WTC11 (cell line): ENCODE measurements at regions not wholly inside any gene's neighbourhood (a gene's known extent, or its start where the extent isn't known, plus 50 kb on each side); places are given as distances from the start of the nearest gene placed in this dataset.

ENCODE experiments used
- ATAC-seq: fragments of 200-7000 bp; cut with Tn5 transposase; 2 replicates; pipeline ENCODE4 v1.10.0; 2021; ENCODE audit warnings: mild to moderate bottlenecking, moderate library complexity
- CTCF ChIA-PET: fragments of 300-600 bp; sonication (Branson Sonifier 250); formaldehyde crosslinking; loops from one replicate; lab custom pipeline; 2021; ENCODE audit warnings: antibody characterized with exemption; lab: Charles Lee
- POLR2A ChIA-PET: fragments of 350-600 bp; sonication (Branson Sonifier 250); formaldehyde crosslinking; loops from one replicate; lab custom pipeline; 2021; ENCODE audit warnings: antibody characterized with exemption; lab: Charles Lee
- DNase-seq: peaks from one replicate; pipeline ENCODE4 v3.0.0; 2021; ENCODE audit warnings: low spot score
- H3K27ac Mint-ChIP-seq: 2 replicates; pipeline ENCODE4 v1.8.0; 2021; ENCODE audit warnings: mixed read lengths
- H3K27me3 Mint-ChIP-seq: 2 replicates; pipeline ENCODE4 v1.8.0; 2021; ENCODE audit warnings: low read depth, mild to moderate bottlenecking, moderate library complexity, mixed read lengths
- H3K36me3 Mint-ChIP-seq: 2 replicates; pipeline ENCODE4 v1.8.0; 2021; ENCODE audit warnings: mixed read lengths
- H3K4me1 Mint-ChIP-seq: 2 replicates; pipeline ENCODE4 v1.8.0; 2022; ENCODE audit warnings: mixed read lengths
- H3K4me3 Mint-ChIP-seq: 2 replicates; pipeline ENCODE4 v1.8.0; 2021; ENCODE audit warnings: mild to moderate bottlenecking, moderate library complexity, mixed read lengths
- H3K9me3 Mint-ChIP-seq: 2 replicates; pipeline ENCODE4 v1.8.0; 2021; ENCODE audit warnings: mixed read lengths
- ATF1 ChIP-seq: sonication (generic); formaldehyde crosslinking; IDR thresholded peaks from 2 replicates; pipeline ENCODE4 v1.8.1; 2023; ENCODE audit warnings: mild to moderate bottlenecking, moderate library complexity, missing genetic modification reagents
- CREB1 ChIP-seq: sonication (generic); formaldehyde crosslinking; IDR thresholded peaks from 2 replicates; pipeline ENCODE4 v1.8.0; 2023; ENCODE audit warnings: mild to moderate bottlenecking, missing genetic modification reagents
- CREM ChIP-seq: sonication (generic); formaldehyde crosslinking; IDR thresholded peaks from 2 replicates; pipeline ENCODE4 v1.8.1; 2022; ENCODE audit warnings: mild to moderate bottlenecking, missing genetic modification reagents, moderate library complexity
- FOXJ3 ChIP-seq: sonication (generic); formaldehyde crosslinking; IDR thresholded peaks from 2 replicates; pipeline ENCODE4 v1.9.0; 2021; ENCODE audit warnings: missing genetic modification reagents, mild to moderate bottlenecking, borderline replicate concordance
- FOXP1 ChIP-seq: sonication (generic); formaldehyde crosslinking; IDR thresholded peaks from 2 replicates; pipeline ENCODE4 v1.8.0; 2022; ENCODE audit warnings: missing genetic modification reagents, mild to moderate bottlenecking, moderate library complexity, borderline replicate concordance
- HMGA2 ChIP-seq: fragments of 250-450 bp; sonication (Bioruptor Pico); IDR thresholded peaks from 2 replicates; pipeline ENCODE4 v1.4.0; 2021; ENCODE audit warnings: mild to moderate bottlenecking, moderate library complexity
- MXD4 ChIP-seq: fragments of 250-450 bp; sonication (Bioruptor Pico); IDR thresholded peaks from 2 replicates; pipeline ENCODE4 v1.8.0; 2021; ENCODE audit warnings: mild to moderate bottlenecking, moderate library complexity, borderline replicate concordance
- NFYB ChIP-seq: sonication (generic); formaldehyde crosslinking; conservative IDR thresholded peaks from 2 replicates; pipeline ENCODE4 v1.8.0; 2022; ENCODE audit warnings: low read depth, missing genetic modification reagents
- SP1 ChIP-seq: sonication (generic); formaldehyde crosslinking; conservative IDR thresholded peaks from 2 replicates; pipeline ENCODE4 v1.8.1; 2022; ENCODE audit warnings: missing genetic modification reagents
- TEAD4 ChIP-seq: sonication (generic); formaldehyde crosslinking; IDR thresholded peaks from 2 replicates; pipeline ENCODE4 v1.8.0; 2022; ENCODE audit warnings: mild to moderate bottlenecking, missing genetic modification reagents
- ZBTB21 ChIP-seq: sonication (generic); formaldehyde crosslinking; IDR thresholded peaks from 2 replicates; pipeline ENCODE4 v1.8.1; 2023; ENCODE audit warnings: mild to moderate bottlenecking, missing genetic modification reagents, borderline replicate concordance
- ZNF232 ChIP-seq: sonication (generic); formaldehyde crosslinking; IDR thresholded peaks from 2 replicates; pipeline ENCODE4 v1.8.0; 2022; ENCODE audit warnings: mild to moderate bottlenecking, missing genetic modification reagents
- ZNF396 ChIP-seq: fragments of 250-450 bp; sonication (Bioruptor Pico); IDR thresholded peaks from 2 replicates; pipeline ENCODE4 v1.8.0; 2021; ENCODE audit warnings: mild to moderate bottlenecking, moderate library complexity, borderline replicate concordance
- ZNF416 ChIP-seq: fragments of 250-450 bp; sonication (Bioruptor Pico); IDR thresholded peaks from 2 replicates; pipeline ENCODE4 v1.9.0; 2021; ENCODE audit warnings: mild to moderate bottlenecking, inconsistent platforms
- TF ChIP-seq, protein P1 (sequence below): sonication (generic); formaldehyde crosslinking; IDR thresholded peaks from 2 replicates; pipeline ENCODE4 v1.8.1; 2022; ENCODE audit warnings: mild to moderate bottlenecking, moderate library complexity, missing genetic modification reagents
- TF ChIP-seq, protein P2 (sequence below): sonication (generic); formaldehyde crosslinking; IDR thresholded peaks from 2 replicates; pipeline ENCODE4 v1.8.0; 2022; ENCODE audit warnings: mild to moderate bottlenecking, missing genetic modification reagents
- TF ChIP-seq, protein P3 (sequence below): sonication (generic); formaldehyde crosslinking; IDR thresholded peaks from 2 replicates; pipeline ENCODE4 v1.8.1; 2022; ENCODE audit warnings: missing genetic modification reagents, borderline replicate concordance
- TF ChIP-seq, protein P4 (sequence below): fragments of 250-450 bp; sonication (Bioruptor Pico); IDR thresholded peaks from 2 replicates; pipeline ENCODE4 v1.9.0; 2021; ENCODE audit warnings: mild to moderate bottlenecking
- TF ChIP-seq, protein P5 (sequence below): fragments of 250-450 bp; sonication (Bioruptor Pico); IDR thresholded peaks from 2 replicates; pipeline ENCODE4 v1.8.0; 2021; ENCODE audit warnings: mild to moderate bottlenecking
- TF ChIP-seq, protein P6 (sequence below): sonication (generic); formaldehyde crosslinking; IDR thresholded peaks from 2 replicates; pipeline ENCODE4 v1.8.0; 2022; ENCODE audit warnings: mild to moderate bottlenecking, missing genetic modification reagents
- TF ChIP-seq, protein P7 (sequence below): sonication (generic); formaldehyde crosslinking; IDR thresholded peaks from 2 replicates; pipeline ENCODE4 v1.8.1; 2023; ENCODE audit warnings: mild to moderate bottlenecking, missing genetic modification reagents, borderline replicate concordance
- TF ChIP-seq, protein P8 (sequence below): sonication (generic); formaldehyde crosslinking; IDR thresholded peaks from 2 replicates; pipeline ENCODE4 v1.8.0; 2023; ENCODE audit warnings: missing genetic modification reagents

DNA sequence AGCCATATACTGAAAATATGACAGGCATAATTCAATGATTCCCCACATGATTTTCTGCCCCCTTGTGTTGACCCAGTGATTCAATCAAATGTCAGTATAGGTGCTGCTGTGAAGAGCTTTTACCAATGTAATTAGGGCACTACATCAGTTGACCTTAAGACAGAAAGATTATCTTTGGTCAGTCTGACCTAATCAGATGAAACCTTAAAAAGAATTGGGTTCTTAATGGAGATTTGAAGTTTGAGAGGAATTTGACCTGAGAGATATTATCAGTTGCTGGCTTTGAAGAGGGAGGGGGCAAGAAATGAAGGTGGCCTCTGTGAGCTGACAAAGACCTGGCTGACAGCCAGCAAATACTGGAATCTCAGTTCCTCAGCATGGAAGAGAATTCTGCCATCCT is 358.7 kb upstream of the CA10 start (continued):
- TF ChIP-seq, protein P1, sequence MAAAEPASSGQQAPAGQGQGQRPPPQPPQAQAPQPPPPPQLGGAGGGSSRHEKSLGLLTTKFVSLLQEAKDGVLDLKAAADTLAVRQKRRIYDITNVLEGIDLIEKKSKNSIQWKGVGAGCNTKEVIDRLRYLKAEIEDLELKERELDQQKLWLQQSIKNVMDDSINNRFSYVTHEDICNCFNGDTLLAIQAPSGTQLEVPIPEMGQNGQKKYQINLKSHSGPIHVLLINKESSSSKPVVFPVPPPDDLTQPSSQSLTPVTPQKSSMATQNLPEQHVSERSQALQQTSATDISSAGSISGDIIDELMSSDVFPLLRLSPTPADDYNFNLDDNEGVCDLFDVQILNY (CRISPR knock-in tag): no peak
- no peak for TF ChIP-seq ATF1 (CRISPR knock-in tag)

DNA sequence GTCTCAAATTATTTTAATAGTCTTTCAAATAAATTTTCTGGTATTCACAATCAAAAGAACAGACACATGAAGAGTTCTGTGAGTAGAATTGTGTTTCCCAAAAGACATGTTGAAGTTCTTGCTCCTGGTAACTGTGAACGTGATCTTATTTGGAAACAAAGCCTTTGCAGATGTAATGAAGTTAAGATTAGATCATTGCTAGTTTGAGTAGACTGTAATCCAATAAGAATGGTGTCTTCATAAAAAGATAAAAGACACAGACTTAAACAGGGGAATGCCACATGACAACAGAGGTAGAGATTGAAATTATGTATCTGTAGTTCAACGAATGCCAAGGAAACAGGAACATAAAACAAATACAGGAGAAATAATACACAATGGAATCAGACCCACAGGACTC is 357.4 kb upstream of the CA10 start:
- DNase-seq: no peak
- ChIA-PET POLR2A (no interaction called here), CTCF (no interaction called here)
- H3K4me1 Mint-ChIP-seq: no peaks in the 10 kb centered on the region
- H3K9me3 Mint-ChIP-seq: peaks cover 67% of the 10 kb centered on the region
- H3K27ac Mint-ChIP-seq: no peak overlapping the region
- H3K4me3 Mint-ChIP-seq: no peak overlapping the region
- TF ChIP-seq FOXP1 (CRISPR knock-in tag) (no peak), ZNF232 (CRISPR knock-in tag) (no peak), HMGA2 (no peak), TEAD4 (no peak), FOXJ3 (no peak), ZNF396 (no peak), SP1 (no peak), CREM (no peak), CREB1 (no peak), ZNF416 (CRISPR knock-in tag) (no peak), ZBTB21 (CRISPR knock-in tag) (no peak)
- TF ChIP-seq, protein P2, sequence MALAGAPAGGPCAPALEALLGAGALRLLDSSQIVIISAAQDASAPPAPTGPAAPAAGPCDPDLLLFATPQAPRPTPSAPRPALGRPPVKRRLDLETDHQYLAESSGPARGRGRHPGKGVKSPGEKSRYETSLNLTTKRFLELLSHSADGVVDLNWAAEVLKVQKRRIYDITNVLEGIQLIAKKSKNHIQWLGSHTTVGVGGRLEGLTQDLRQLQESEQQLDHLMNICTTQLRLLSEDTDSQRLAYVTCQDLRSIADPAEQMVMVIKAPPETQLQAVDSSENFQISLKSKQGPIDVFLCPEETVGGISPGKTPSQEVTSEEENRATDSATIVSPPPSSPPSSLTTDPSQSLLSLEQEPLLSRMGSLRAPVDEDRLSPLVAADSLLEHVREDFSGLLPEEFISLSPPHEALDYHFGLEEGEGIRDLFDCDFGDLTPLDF: no peak
- TF ChIP-seq, protein P3, sequence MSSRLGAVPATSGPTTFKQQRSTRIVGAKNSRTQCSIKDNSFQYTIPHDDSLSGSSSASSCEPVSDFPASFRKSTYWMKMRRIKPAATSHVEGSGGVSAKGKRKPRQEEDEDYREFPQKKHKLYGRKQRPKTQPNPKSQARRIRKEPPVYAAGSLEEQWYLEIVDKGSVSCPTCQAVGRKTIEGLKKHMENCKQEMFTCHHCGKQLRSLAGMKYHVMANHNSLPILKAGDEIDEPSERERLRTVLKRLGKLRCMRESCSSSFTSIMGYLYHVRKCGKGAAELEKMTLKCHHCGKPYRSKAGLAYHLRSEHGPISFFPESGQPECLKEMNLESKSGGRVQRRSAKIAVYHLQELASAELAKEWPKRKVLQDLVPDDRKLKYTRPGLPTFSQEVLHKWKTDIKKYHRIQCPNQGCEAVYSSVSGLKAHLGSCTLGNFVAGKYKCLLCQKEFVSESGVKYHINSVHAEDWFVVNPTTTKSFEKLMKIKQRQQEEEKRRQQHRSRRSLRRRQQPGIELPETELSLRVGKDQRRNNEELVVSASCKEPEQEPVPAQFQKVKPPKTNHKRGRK (CRISPR knock-in tag): no peak
- TF ChIP-seq, protein P4, sequence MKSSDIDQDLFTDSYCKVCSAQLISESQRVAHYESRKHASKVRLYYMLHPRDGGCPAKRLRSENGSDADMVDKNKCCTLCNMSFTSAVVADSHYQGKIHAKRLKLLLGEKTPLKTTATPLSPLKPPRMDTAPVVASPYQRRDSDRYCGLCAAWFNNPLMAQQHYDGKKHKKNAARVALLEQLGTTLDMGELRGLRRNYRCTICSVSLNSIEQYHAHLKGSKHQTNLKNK (CRISPR knock-in tag): no peak
- TF ChIP-seq, protein P5, sequence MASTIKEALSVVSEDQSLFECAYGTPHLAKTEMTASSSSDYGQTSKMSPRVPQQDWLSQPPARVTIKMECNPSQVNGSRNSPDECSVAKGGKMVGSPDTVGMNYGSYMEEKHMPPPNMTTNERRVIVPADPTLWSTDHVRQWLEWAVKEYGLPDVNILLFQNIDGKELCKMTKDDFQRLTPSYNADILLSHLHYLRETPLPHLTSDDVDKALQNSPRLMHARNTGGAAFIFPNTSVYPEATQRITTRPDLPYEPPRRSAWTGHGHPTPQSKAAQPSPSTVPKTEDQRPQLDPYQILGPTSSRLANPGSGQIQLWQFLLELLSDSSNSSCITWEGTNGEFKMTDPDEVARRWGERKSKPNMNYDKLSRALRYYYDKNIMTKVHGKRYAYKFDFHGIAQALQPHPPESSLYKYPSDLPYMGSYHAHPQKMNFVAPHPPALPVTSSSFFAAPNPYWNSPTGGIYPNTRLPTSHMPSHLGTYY (CRISPR knock-in tag): no peak
- H3K36me3 Mint-ChIP-seq: peaks cover 42% of the 10 kb centered on the region
- no peak for ATAC-seq
- no peaks in the 10 kb centered on the region; the same call in 1 of the 2 replicates for H3K27me3 Mint-ChIP-seq

DNA sequence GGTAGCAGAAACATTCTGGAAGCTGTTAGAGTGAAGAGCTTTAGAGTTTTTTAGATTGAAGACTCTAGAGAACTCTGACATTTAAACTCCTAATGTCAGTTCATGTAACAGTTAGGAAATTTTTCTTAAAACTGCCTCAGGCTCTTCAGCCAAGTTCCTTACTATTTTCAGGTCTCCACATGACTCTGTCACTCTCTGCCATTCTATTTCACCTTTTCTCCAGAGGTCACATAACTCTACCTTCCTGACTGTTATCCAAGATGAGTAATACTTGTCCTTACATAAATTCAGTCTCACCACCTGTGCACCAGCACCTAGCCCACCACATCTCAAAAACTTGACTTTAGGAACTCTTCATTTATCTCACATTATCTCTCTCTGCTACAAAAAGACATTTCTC is 347.1 kb upstream of the CA10 start:
- Mint-ChIP-seq H3K9me3 (peaks cover 69% of the 10 kb centered on the region), H3K27me3 (peaks cover 3% of the 10 kb centered on the region; the same call in 1 of the 2 replicates), H3K36me3 (peaks cover 49% of the 10 kb centered on the region), H3K27ac (no peak overlapping the region), H3K4me1 (no peaks in the 10 kb centered on the region), H3K4me3 (no peak overlapping the region)
- ATAC-seq: no peak
- DNase-seq: no peak
- CTCF ChIA-PET: no interaction called here
- POLR2A ChIA-PET: no interaction called here
- TF ChIP-seq, protein P6, sequence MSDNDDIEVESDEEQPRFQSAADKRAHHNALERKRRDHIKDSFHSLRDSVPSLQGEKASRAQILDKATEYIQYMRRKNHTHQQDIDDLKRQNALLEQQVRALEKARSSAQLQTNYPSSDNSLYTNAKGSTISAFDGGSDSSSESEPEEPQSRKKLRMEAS (CRISPR knock-in tag): no peak
- TF ChIP-seq, protein P1 (CRISPR knock-in tag): no peak
- TF ChIP-seq SP1 (no peak), NFYB (CRISPR knock-in tag) (no peak), MXD4 (CRISPR knock-in tag) (no peak), FOXP1 (CRISPR knock-in tag) (no peak), ATF1 (CRISPR knock-in tag) (no peak)
- TF ChIP-seq, protein P7, sequence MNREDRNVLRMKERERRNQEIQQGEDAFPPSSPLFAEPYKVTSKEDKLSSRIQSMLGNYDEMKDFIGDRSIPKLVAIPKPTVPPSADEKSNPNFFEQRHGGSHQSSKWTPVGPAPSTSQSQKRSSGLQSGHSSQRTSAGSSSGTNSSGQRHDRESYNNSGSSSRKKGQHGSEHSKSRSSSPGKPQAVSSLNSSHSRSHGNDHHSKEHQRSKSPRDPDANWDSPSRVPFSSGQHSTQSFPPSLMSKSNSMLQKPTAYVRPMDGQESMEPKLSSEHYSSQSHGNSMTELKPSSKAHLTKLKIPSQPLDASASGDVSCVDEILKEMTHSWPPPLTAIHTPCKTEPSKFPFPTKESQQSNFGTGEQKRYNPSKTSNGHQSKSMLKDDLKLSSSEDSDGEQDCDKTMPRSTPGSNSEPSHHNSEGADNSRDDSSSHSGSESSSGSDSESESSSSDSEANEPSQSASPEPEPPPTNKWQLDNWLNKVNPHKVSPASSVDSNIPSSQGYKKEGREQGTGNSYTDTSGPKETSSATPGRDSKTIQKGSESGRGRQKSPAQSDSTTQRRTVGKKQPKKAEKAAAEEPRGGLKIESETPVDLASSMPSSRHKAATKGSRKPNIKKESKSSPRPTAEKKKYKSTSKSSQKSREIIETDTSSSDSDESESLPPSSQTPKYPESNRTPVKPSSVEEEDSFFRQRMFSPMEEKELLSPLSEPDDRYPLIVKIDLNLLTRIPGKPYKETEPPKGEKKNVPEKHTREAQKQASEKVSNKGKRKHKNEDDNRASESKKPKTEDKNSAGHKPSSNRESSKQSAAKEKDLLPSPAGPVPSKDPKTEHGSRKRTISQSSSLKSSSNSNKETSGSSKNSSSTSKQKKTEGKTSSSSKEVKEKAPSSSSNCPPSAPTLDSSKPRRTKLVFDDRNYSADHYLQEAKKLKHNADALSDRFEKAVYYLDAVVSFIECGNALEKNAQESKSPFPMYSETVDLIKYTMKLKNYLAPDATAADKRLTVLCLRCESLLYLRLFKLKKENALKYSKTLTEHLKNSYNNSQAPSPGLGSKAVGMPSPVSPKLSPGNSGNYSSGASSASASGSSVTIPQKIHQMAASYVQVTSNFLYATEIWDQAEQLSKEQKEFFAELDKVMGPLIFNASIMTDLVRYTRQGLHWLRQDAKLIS: no peak
- TF ChIP-seq, protein P8, sequence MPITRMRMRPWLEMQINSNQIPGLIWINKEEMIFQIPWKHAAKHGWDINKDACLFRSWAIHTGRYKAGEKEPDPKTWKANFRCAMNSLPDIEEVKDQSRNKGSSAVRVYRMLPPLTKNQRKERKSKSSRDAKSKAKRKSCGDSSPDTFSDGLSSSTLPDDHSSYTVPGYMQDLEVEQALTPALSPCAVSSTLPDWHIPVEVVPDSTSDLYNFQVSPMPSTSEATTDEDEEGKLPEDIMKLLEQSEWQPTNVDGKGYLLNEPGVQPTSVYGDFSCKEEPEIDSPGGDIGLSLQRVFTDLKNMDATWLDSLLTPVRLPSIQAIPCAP (CRISPR knock-in tag): no peak
